DMS 273 (cell line): ENCODE measurements at regions not wholly inside any gene's neighbourhood (a gene's known extent, or its start where the extent isn't known, plus 50 kb on each side); places are given as distances from the start of the nearest gene placed in this dataset.
"Not testable (repeated sequence)": the region's sequence is repeated elsewhere in the genome, so short reads cannot be mapped to it uniquely, and the experiment has no call there.

ENCODE experiments used
- DNase-seq: peaks from one replicate; lab custom pipeline; 2025; ENCODE audit not compliant: unreplicated experiment; lab: John Stamatoyannopoulos, UW

- no peak for DNase-seq
Observed at GRCh38 chr5:17952231-17952630, 318.0 kb downstream of the TAF11L14 start.

GRCh38 chr5:17964067-17964466 is 329.8 kb downstream of the TAF11L14 start:
- DNase-seq, result no peak

GRCh38 chr5:17966640-17967402 is 332.6 kb downstream of the TAF11L14 start:
- DNase-seq, result peak; percentile 11

- no peak for DNase-seq
Observed at GRCh38 chr5:17976404-17976803, 342.1 kb downstream of the TAF11L14 start.

GRCh38 chr5:17978954-17979353 is 344.7 kb downstream of the TAF11L14 start:
- DNase-seq, result no peak

GRCh38 chr5:17982626-17983025 is 348.4 kb downstream of the TAF11L14 start:
- DNase-seq, result not testable (repeated sequence)

- no peak for DNase-seq
Observed at GRCh38 chr5:17989036-17989435, 354.8 kb downstream of the TAF11L14 start.

GRCh38 chr5:17989567-17990563 is 355.6 kb downstream of the TAF11L14 start:
- DNase-seq, result peak; percentile 55

GRCh38 chr5:17991775-17992174 is 357.5 kb downstream of the TAF11L14 start:
- peak; percentile 81 for DNase-seq

- DNase-seq, result peak; percentile 29
Observed at GRCh38 chr5:17992291-17992690, 358.0 kb downstream of the TAF11L14 start.

- DNase-seq, result no peak
Observed at GRCh38 chr5:17995997-17996396, 361.7 kb downstream of the TAF11L14 start.

- no peak for DNase-seq
Observed at GRCh38 chr5:17999858-18000257, 365.6 kb downstream of the TAF11L14 start.

GRCh38 chr5:18000744-18001143 is 366.5 kb downstream of the TAF11L14 start:
- DNase-seq, result no peak

- no peak for DNase-seq
Observed at GRCh38 chr5:18003312-18003711, 369.1 kb downstream of the TAF11L14 start.

- DNase-seq, result no peak
Observed at GRCh38 chr5:18003784-18004183, 369.5 kb downstream of the TAF11L14 start.

- not testable (repeated sequence) for DNase-seq
Observed at GRCh38 chr5:18006235-18006634, 372.0 kb downstream of the TAF11L14 start.

- DNase-seq, result no peak
Observed at GRCh38 chr5:18008940-18009339, 374.7 kb downstream of the TAF11L14 start.

- DNase-seq, result peak; percentile 8
Observed at GRCh38 chr5:18010053-18010452, 375.8 kb downstream of the TAF11L14 start.

- DNase-seq, result no peak
Observed at GRCh38 chr5:18018472-18018871, 384.2 kb downstream of the TAF11L14 start.

GRCh38 chr5:18023275-18023674 is 389.0 kb downstream of the TAF11L14 start:
- DNase-seq, result no peak

- DNase-seq, result no peak
Observed at GRCh38 chr5:18023986-18024385, 389.7 kb downstream of the TAF11L14 start.

GRCh38 chr5:18024542-18024941 is 390.3 kb downstream of the TAF11L14 start:
- DNase-seq, result peak; percentile 6
